ENCODE measurements at regions not wholly inside any gene's neighbourhood (a gene's known extent, or its start where the extent isn't known, plus 50 kb on each side); places are given as distances from the start of the nearest gene placed in this dataset.

DNA sequence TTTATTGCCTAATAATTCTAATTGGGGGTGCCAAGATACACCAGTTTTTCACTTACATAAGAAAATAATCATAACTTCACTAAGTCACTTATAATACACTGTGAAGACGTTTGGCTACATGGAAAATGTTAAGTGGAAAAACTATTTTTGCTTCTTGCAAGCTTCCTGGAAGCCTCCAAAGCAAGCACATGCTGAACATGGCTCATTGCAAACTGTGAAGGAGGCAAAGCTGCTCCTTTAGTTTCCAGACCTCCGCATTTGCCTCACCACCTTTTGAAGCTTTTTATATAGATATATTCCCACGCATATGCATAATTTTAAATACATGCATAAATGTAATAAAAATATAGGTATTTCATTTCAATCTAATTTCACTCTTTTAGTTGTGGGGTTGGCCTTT lies 285.6 kb upstream of the PRDM9 start:
- no peaks in the 10 kb centered on the region for H3K27me3 ChIP-seq
- intact Hi-C loops (cut with DNase I) = no loop called here
- FAIRE-seq (no peak), DNase-seq (no peak), ATAC-seq (no peak)
- WGBS, 2 donors = 59 to 73% methylated on average over 3 of the region's 3 CpGs
- no peak overlapping the region for H3K4me3 ChIP-seq
- TF ChIP-seq, protein P1, sequence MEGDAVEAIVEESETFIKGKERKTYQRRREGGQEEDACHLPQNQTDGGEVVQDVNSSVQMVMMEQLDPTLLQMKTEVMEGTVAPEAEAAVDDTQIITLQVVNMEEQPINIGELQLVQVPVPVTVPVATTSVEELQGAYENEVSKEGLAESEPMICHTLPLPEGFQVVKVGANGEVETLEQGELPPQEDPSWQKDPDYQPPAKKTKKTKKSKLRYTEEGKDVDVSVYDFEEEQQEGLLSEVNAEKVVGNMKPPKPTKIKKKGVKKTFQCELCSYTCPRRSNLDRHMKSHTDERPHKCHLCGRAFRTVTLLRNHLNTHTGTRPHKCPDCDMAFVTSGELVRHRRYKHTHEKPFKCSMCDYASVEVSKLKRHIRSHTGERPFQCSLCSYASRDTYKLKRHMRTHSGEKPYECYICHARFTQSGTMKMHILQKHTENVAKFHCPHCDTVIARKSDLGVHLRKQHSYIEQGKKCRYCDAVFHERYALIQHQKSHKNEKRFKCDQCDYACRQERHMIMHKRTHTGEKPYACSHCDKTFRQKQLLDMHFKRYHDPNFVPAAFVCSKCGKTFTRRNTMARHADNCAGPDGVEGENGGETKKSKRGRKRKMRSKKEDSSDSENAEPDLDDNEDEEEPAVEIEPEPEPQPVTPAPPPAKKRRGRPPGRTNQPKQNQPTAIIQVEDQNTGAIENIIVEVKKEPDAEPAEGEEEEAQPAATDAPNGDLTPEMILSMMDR (IDR thresholded peaks at IDR 0.05) = no peak
- no peaks in the 10 kb centered on the region for H3K9me3 ChIP-seq
- H3K27ac ChIP-seq = no peak overlapping the region
- no peaks in the 10 kb centered on the region for H3K36me3 ChIP-seq
- H3K4me1 ChIP-seq = no peaks in the 10 kb centered on the region

DNA sequence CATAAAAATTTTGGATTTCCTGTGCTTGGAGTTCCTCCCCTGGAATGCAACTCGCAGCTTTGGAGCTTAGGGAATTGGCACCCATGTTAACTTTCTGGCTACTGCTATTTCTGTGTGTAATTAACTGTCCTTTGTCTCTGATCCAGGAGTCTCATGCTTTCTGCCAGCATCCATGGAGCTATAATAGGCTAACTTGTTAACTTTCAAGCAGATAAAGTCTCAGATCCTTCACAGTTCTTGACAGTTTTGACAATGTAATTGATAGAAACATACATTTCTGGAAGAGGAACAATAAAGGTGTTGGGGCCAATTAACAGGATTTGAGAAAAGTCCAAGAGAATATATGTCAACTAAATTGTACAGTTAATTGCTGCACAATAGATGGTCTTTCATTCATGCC lies 290.2 kb upstream of the PRDM9 start:
- Histone ChIP-seq H3K4me1 (no peaks in the 10 kb centered on the region), H3K27me3 (no peaks in the 10 kb centered on the region), H3K27ac (no peak overlapping the region), H3K4me3 (no peak overlapping the region), H3K36me3 (no peaks in the 10 kb centered on the region), H3K9me3 (no peaks in the 10 kb centered on the region)
- TF ChIP-seq, protein P1 (IDR thresholded peaks at IDR 0.05) = no peak
- intact Hi-C loops (cut with DNase I) = no loop called here
- ATAC-seq = no peak
- no peak for DNase-seq
- no peak for FAIRE-seq
- 58 to 72% methylated on average over 1 of the region's 1 CpG for WGBS, 2 donors

DNA sequence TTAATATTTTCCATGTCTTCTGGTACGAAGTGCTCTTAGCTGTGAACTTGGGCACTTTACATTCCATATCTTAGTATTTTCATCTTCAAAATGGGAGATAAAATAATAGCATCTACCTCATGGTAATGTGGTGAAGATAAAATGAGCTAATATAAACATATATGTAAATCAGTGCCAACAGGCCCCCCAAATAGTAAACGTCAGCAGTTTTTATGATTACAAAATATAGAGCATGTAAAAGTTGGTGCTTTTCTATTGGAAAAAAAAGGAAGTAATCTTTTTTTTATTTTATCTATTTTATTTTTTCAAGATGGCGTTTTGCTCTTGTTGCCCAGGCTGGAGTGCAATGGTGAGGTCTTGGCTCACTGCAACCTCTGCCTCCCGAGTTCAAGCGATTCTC lies 291.1 kb upstream of the PRDM9 start:
- 62 to 79% methylated on average over 5 of the region's 5 CpGs for WGBS, 2 donors
- intact Hi-C loops (cut with DNase I) = no loop called here
- Histone ChIP-seq H3K4me3 (no peak overlapping the region), H3K9me3 (no peaks in the 10 kb centered on the region), H3K4me1 (no peaks in the 10 kb centered on the region), H3K36me3 (no peaks in the 10 kb centered on the region), H3K27me3 (no peaks in the 10 kb centered on the region), H3K27ac (no peak overlapping the region)
- FAIRE-seq = no peak
- no peak for ATAC-seq
- TF ChIP-seq, protein P1 (IDR thresholded peaks at IDR 0.05) = no peak
- no peak for DNase-seq

DNA sequence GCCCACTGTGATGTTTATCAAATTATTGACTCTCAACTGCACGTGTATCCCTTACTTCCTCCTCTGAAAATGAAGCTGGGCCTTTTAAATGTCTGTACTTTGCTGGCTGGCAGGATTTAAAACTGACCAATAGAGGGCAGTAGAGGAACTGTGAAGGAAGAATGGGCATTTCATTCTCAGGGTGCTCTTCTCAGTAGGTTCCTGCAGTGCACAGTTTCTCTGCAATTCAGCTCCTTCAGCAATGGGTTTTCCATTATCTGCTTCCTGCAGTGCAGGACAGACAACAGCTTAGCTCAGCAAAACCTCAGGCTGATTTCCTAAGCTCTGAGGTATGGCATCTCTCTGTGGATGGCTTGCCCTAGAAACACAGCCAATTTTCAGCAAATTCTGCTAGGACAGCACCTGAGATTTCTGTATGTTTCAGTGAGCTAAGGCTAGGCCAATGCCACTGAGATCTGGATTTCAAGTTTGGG lies 298.4 kb upstream of the PRDM9 start:
- FAIRE-seq (no peak), ATAC-seq (peak; percentile 31 to 77 (median 69)), DNase-seq (peak in 1 of 6 donors; percentile 21)

DNA sequence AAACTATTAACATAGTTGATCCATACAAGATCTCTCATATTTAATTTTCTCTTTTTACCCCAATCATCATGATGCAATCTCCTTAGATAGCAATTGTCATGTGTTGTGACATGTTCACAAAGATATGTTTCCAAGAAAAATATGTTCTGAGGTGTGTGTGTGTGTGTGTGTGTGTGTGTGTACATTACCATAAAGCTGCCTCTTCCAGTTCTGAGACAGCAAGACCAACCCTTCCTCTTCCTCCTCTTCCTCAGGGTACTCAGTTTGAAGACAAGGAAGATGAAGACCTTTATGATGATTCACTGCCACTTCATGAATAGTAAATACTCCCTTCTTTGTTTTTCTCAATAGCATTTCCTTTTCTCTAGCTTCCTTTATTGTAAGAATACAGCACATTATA lies 303.3 kb upstream of the PRDM9 start:
- H3K4me3 ChIP-seq = no peak overlapping the region
- no peak for FAIRE-seq
- no peaks in the 10 kb centered on the region for H3K36me3 ChIP-seq
- no peaks in the 10 kb centered on the region for H3K4me1 ChIP-seq
- no peak for DNase-seq
- no peaks in the 10 kb centered on the region for H3K9me3 ChIP-seq
- ATAC-seq = no peak
- H3K27me3 ChIP-seq = no peaks in the 10 kb centered on the region
- TF ChIP-seq, protein P1 (IDR thresholded peaks at IDR 0.05) = no peak
- no peak overlapping the region for H3K27ac ChIP-seq
- intact Hi-C loops (cut with DNase I) = no loop called here

More for the DNA sequence above, 298.4 kb upstream of the PRDM9 start:
- Histone ChIP-seq H3K27ac (no peak overlapping the region), H3K27me3 (no peaks in the 10 kb centered on the region), H3K4me1 (no peaks in the 10 kb centered on the region), H3K4me3 (no peak overlapping the region), H3K36me3 (no peaks in the 10 kb centered on the region), H3K9me3 (no peaks in the 10 kb centered on the region)
- 0% methylated on average over 1 of the region's 1 CpG for WGBS, 2 donors
- TF ChIP-seq, protein P1 (IDR thresholded peaks at IDR 0.05) = peak; percentile 18 to 53 (median 27)
- intact Hi-C loops (cut with DNase I) = no loop called here

Data from pancreas (tissue), 10 donors.